PC-9 (cell line): ENCODE measurements at regions not wholly inside any gene's neighbourhood (a gene's known extent, or its start where the extent isn't known, plus 50 kb on each side); places are given as distances from the start of the nearest gene placed in this dataset.
"Not testable (repeated sequence)": the region's sequence is repeated elsewhere in the genome, so short reads cannot be mapped to it uniquely, and the experiment has no call there.

Experiments used
- BruUV-seq: library from RNA; stranded (reverse); fragments of 400-500 nt; replicated peaks from 2 replicates; lab custom pipeline; 2021; lab: Mats Ljungman, UMichigan
- CTCF ChIA-PET: fragments of 300-600 bp; sonication (Branson Sonifier 250); formaldehyde crosslinking; loops from one replicate; lab custom pipeline; 2022; ENCODE audit warnings: antibody characterized with exemption; lab: Charles Lee
- POLR2A ChIA-PET: fragments of 300-600 bp; sonication (Branson Sonifier 250); formaldehyde crosslinking; loops from one replicate; lab custom pipeline; 2022; ENCODE audit warnings: antibody characterized with exemption; ENCODE audit not compliant: unreplicated experiment; lab: Charles Lee
- DNase-seq, 2 experiments: peaks; one replicate each; pipeline versions ENCODE4 v3.0.0 to v3.0.0-alpha.2; 2015 to 2022; ENCODE audit warnings: mixed read lengths in 1 of 2
- H2AFZ ChIP-seq: fragments of 200-600 bp; sonication (generic); 2 replicates; pipeline ENCODE4 v1.8.1; 2017; ENCODE audit warnings: antibody characterized with exemption
- H3F3A ChIP-seq: fragments of 200-600 bp; sonication (generic); 2 replicates; pipeline ENCODE4 v1.8.1; 2017; ENCODE audit warnings: antibody characterized with exemption, mild to moderate bottlenecking, low read depth; ENCODE audit not compliant: insufficient read depth
- H3K27ac ChIP-seq: fragments of 200-600 bp; sonication (generic); 2 replicates; pipeline ENCODE4 v1.6.1; 2016; ENCODE audit warnings: mixed run types
- H3K27me3 ChIP-seq: fragments of 200-600 bp; sonication (generic); 2 replicates; pipeline ENCODE4 v1.6.1; 2016; ENCODE audit warnings: low read depth, mixed run types; ENCODE audit not compliant: insufficient read depth
- H3K36me3 ChIP-seq: fragments of 200-600 bp; sonication (generic); 2 replicates; pipeline ENCODE4 v1.6.1; 2016; ENCODE audit warnings: low read depth, mixed run types
- H3K4me1 ChIP-seq: fragments of 200-600 bp; sonication (generic); replicated peaks from 2 replicates; pipeline ENCODE4 v1.6.1; 2016; ENCODE audit warnings: mixed run types; ENCODE audit not compliant: insufficient read depth
- H3K4me2 ChIP-seq: fragments of 200-600 bp; sonication (generic); 2 replicates; pipeline ENCODE4 v1.6.1; 2017; ENCODE audit warnings: mixed run types
- H3K4me3 ChIP-seq: fragments of 200-600 bp; sonication (generic); 2 replicates; pipeline ENCODE4 v1.6.1; 2016; ENCODE audit warnings: mixed run types
- H3K79me2 ChIP-seq: fragments of 200-600 bp; sonication (generic); 2 replicates; pipeline ENCODE4 v1.6.1; 2017; ENCODE audit warnings: low read depth, mixed run types
- H3K9me2 ChIP-seq: fragments of 200-600 bp; sonication (generic); 2 replicates; pipeline ENCODE4 v1.8.1; 2017; ENCODE audit warnings: mild to moderate bottlenecking; ENCODE audit not compliant: insufficient read depth
- H3K9me3 ChIP-seq: fragments of 200-600 bp; sonication (generic); 2 replicates; pipeline ENCODE4 v1.8.1; 2016; ENCODE audit warnings: low read depth; ENCODE audit not compliant: insufficient read depth
- H4K20me1 ChIP-seq: fragments of 200-600 bp; sonication (generic); 2 replicates; pipeline ENCODE4 v1.8.1; 2017; ENCODE audit not compliant: insufficient read depth
- EZH2 ChIP-seq: fragments of 200-600 bp; sonication (generic); IDR thresholded peaks from 2 replicates; pipeline ENCODE4 v1.8.0; 2017; ENCODE audit warnings: antibody characterized with exemption, low read depth
- intact Hi-C: fragments of 100-400 bp; cut with micrococcal nuclease; formaldehyde crosslinking; loops from one replicate; pipeline ENCODE4 v1.10.0; 2022; ENCODE audit not compliant: unreplicated experiment
- TF ChIP-seq, protein P1 (sequence below): fragments of 200-600 bp; sonication (generic); conservative IDR thresholded peaks from 2 replicates; pipeline ENCODE4 v1.6.1; 2017; ENCODE audit warnings: mixed run types, antibody characterized with exemption, mild to moderate bottlenecking, moderate library complexity

DNA sequence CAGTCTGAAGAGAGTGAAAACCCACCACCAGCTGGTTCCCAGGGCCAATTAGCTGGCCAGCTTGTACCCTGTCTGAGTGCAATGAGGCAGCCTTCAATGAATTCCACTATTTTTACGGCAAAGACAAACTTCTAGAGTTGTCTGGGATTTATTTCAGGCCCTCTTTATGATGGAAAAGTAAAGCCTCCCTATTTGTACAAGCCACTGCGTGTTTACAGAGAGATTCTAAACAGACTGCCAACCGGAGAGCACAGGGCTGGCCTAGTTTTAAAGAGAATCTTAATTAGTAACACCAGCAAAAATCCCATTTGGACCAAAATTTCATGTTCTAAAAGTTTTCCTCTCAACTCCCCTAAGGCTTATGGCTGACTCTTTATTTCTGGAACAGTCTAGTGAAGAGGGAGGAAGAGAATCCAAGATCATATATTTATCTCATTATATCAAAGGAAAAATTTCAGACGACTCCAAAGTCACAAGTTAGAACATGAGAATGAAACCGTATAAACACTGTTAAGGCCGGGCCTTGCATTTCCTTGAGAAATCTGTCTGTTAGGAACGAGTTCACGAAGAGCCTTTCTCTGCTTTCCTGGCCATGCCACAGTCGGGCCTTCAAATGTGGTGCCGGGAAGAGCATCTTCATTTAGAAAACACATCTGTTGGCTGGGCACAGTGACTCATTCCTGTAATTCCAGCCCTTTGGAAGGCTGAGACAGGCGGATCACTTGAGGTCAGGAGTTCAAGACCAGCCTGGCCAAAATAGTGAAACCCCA lies 724.6 kb upstream of the NRP1 start:
- BruUV-seq, result no TSS peak
- ChIA-PET POLR2A (no interaction called here), CTCF (no interaction called here)
- Histone ChIP-seq H3K27ac (no peak overlapping the region), H3K4me2 (no peak overlapping the region), H3K4me3 (no peak overlapping the region), H3K27me3 (no peaks in the 10 kb centered on the region), H3K9me2 (no peaks in the 10 kb centered on the region), H3K4me1 (no peaks in the 10 kb centered on the region), H4K20me1 (no peaks in the 10 kb centered on the region), H2AFZ (no peak overlapping the region), H3K79me2 (no peaks in the 10 kb centered on the region), H3F3A (no peaks in the 10 kb centered on the region), H3K36me3 (no peaks in the 10 kb centered on the region), H3K9me3 (no peaks in the 10 kb centered on the region; the same call in 1 of the 2 replicates)
- no peak for TF ChIP-seq EZH2
- DNase-seq, result no peak
- intact Hi-C loops, result no loop called here

DNA sequence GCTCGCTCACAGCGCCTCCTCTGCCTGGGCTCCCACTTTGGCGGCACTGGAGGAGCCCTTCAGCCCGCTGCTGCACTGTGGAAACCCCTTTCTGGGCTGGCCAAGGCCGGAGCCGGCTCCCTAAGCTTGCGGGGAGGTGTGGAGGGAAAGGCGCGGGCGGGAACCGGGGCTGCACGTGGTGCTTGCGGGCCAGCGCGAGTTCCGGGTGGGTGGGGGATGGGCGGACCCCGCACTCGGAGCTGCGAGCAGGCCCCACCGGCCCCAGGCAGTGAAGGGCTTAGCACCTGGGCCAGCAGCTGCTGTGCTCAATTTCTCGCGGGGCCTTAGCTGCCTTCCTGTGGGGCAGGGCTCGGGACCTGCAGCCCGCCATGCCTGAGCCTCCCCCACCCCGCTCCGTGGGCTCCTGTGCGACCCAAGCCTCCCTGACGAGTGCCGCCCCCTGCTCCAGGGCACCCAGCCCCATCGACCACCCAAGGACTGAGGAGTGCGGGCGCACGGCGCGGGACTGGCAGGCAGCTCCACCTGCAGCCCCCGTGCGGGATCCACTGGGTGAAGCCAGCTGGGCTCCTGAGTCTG lies 721.0 kb upstream of the NRP1 start:
- H3K79me2 ChIP-seq, H3K27ac ChIP-seq, H3F3A ChIP-seq, CTCF ChIA-PET, H3K27me3 ChIP-seq, BruUV-seq, POLR2A ChIA-PET, intact Hi-C loops, H3K9me3 ChIP-seq, H4K20me1 ChIP-seq, H3K9me2 ChIP-seq, H3K4me3 ChIP-seq, H2AFZ ChIP-seq, H3K4me2 ChIP-seq, DNase-seq, H3K4me1 ChIP-seq, H3K36me3 ChIP-seq: not testable (repeated sequence)

DNA sequence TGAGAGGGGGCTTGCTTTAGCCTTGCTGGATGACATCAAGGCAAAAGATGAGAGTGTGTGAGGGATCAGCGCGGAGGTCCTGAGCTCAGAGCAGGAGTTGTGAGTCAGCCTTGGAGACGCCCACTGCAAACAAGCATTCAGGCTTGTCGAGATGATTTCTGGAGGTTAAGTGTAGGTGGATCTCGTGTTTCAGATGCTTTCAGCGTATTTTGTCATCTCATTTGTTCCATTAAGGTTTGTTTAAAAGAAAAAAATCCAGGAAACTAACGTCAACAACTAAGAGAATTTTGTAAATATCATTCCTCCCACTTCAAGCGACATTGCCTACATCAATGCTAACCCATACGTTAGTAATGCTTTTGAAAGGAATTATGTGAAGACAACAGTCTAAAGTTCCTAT lies 715.4 kb upstream of the NRP1 start:
- Histone ChIP-seq H3K9me2 (no peaks in the 10 kb centered on the region), H3K27me3 (no peaks in the 10 kb centered on the region), H3K4me3 (no peak overlapping the region), H3K27ac (no peak overlapping the region), H3F3A (no peaks in the 10 kb centered on the region), H3K79me2 (no peaks in the 10 kb centered on the region), H3K9me3 (no peaks in the 10 kb centered on the region), H2AFZ (no peak overlapping the region), H3K4me1 (no peaks in the 10 kb centered on the region), H3K36me3 (no peaks in the 10 kb centered on the region), H3K4me2 (0 out of 2 replicates have a peak overlapping the region, but pooled peaks have one; percentile 9), H4K20me1 (no peaks in the 10 kb centered on the region)
- no peak for TF ChIP-seq EZH2
- TF ChIP-seq, protein P1, sequence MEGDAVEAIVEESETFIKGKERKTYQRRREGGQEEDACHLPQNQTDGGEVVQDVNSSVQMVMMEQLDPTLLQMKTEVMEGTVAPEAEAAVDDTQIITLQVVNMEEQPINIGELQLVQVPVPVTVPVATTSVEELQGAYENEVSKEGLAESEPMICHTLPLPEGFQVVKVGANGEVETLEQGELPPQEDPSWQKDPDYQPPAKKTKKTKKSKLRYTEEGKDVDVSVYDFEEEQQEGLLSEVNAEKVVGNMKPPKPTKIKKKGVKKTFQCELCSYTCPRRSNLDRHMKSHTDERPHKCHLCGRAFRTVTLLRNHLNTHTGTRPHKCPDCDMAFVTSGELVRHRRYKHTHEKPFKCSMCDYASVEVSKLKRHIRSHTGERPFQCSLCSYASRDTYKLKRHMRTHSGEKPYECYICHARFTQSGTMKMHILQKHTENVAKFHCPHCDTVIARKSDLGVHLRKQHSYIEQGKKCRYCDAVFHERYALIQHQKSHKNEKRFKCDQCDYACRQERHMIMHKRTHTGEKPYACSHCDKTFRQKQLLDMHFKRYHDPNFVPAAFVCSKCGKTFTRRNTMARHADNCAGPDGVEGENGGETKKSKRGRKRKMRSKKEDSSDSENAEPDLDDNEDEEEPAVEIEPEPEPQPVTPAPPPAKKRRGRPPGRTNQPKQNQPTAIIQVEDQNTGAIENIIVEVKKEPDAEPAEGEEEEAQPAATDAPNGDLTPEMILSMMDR, result no peak
- ChIA-PET CTCF (no interaction called here), POLR2A (no interaction called here)
- DNase-seq, result peak in 1 of 2 experiments; percentile 20
- intact Hi-C loops, result no loop called here
- no TSS peak for BruUV-seq

DNA sequence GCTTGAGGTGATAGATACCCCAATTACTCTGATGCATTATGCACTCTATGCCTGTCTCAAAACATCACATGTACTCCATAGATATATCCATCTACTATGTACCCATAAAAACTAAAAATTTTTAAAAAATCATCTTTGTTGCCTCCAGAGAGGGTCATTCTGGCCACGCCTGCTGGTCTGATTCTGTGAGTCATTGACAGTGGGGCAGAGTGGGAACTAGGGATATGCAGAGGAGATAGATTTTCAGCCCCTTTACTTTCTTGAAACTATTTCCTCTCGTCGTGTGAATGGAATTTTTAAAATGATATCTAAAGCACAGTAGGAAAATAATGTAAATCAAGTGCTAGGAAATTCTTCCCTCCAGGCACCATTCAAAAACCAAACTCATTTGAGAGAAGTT lies 715.0 kb upstream of the NRP1 start:
- Histone ChIP-seq H3K4me3 (no peak overlapping the region), H3K9me2 (no peaks in the 10 kb centered on the region), H4K20me1 (no peaks in the 10 kb centered on the region), H3K27me3 (no peaks in the 10 kb centered on the region), H3K4me2 (0 out of 2 replicates have a peak overlapping the region, but pooled peaks have one; percentile 9), H2AFZ (no peak overlapping the region), H3K27ac (no peak overlapping the region), H3K79me2 (no peaks in the 10 kb centered on the region), H3K4me1 (no peaks in the 10 kb centered on the region), H3F3A (no peaks in the 10 kb centered on the region), H3K9me3 (no peaks in the 10 kb centered on the region), H3K36me3 (no peaks in the 10 kb centered on the region)
- intact Hi-C loops, result no loop called here
- TF ChIP-seq EZH2, result no peak
- TF ChIP-seq, protein P1, result no peak
- no TSS peak for BruUV-seq
- no peak for DNase-seq
- POLR2A ChIA-PET, result interaction anchor here (0.5 kb wide), 1 partner anchor 564 kb away, joined by 3 read pairs; no protein-coding TSS in a partner anchor
- CTCF ChIA-PET, result no interaction called here
